HCT116 (cell line): ENCODE measurements at regions not wholly inside any gene's neighbourhood (a gene's known extent, or its start where the extent isn't known, plus 50 kb on each side); places are given as distances from the start of the nearest gene placed in this dataset.
"Not testable (repeated sequence)": the region's sequence is repeated elsewhere in the genome, so short reads cannot be mapped to it uniquely, and the experiment has no call there.

ENCODE experiments used
- ATAC-seq: fragments of 200-7000 bp; cut with Tn5 transposase; 2 replicates; pipeline ENCODE4 v1.9.1; 2020; ENCODE audit warnings: mild to moderate bottlenecking, moderate library complexity
- BruUV-seq: library from RNA; stranded (reverse); fragments of 400-500 nt; replicated peaks from 2 replicates; lab custom pipeline; 2021; lab: Mats Ljungman, UMichigan
- CTCF ChIA-PET: fragments of 300-600 bp; sonication (Branson Sonifier 250); formaldehyde crosslinking; loops from one replicate; lab custom pipeline; 2021; ENCODE audit warnings: antibody characterized with exemption; lab: Charles Lee
- POLR2A ChIA-PET: fragments of 300-600, 350-600 bp; sonication (Branson Sonifier 250); formaldehyde crosslinking; loops from one replicate; lab custom pipeline; 2021; ENCODE audit warnings: antibody characterized with exemption; lab: Charles Lee
- RAD21 ChIA-PET, 2 experiments: fragments of 300-600 bp; sonication (Branson Sonifier 250); formaldehyde crosslinking; loops; one replicate each; lab custom pipeline; 2023; ENCODE audit warnings: low total read pairs in 2 of 2; ENCODE audit not compliant: uncharacterized antibody in 2 of 2, unreplicated experiment in 2 of 2, low non-redundant PET in 1 of 2; lab: Charles Lee
- DNase-seq: peaks from one replicate; pipeline ENCODE4 v3.0.0-alpha.2; 2010; ENCODE audit warnings: low read depth, low spot score
- H2AFZ ChIP-seq: fragments of 200-600 bp; shearing (Covaris generic), sonication (generic); 2 replicates; pipeline ENCODE4 v1.6.1; 2017; ENCODE audit warnings: low read depth, mixed run types, mixed read lengths, antibody characterized with exemption, low read length; ENCODE audit not compliant: poor library complexity, severe bottlenecking
- H3K27ac ChIP-seq: 2 replicates; pipeline ENCODE4 v1.5.1; 2012; ENCODE audit warnings: low read depth, low read length
- H3K27me3 ChIP-seq: fragments of 200-600 bp; sonication (generic); 2 replicates; pipeline ENCODE4 v1.6.1; 2016; ENCODE audit warnings: mixed run types, low read length, mixed read lengths; ENCODE audit not compliant: insufficient read depth
- H3K36me3 ChIP-seq, 2 experiments: fragments of 200-500 bp in 1 of 2; fragments of 200-600 bp in 1 of 2; sonication (Bioruptor generic) in 1 of 2; sonication (generic) in 1 of 2; 2 replicates each; pipeline versions ENCODE4 v1.5.1 to v1.6.1; 2014 to 2016; ENCODE audit warnings: low read length in 2 of 2, inconsistent platforms in 1 of 2, mixed read lengths in 1 of 2, mixed run types in 1 of 2; ENCODE audit not compliant: insufficient read depth in 2 of 2, control insufficient read depth in 1 of 2
- H3K4me1 ChIP-seq, 2 experiments: fragments of 200-600 bp in 1 of 2; sonication (generic) in 1 of 2; 2 replicates each; pipeline versions ENCODE4 v1.5.1 to v1.6.1; 2012 to 2017; ENCODE audit warnings: low read length in 2 of 2, inconsistent platforms in 1 of 2, mild to moderate bottlenecking in 1 of 2, mixed read lengths in 1 of 2, mixed run types in 1 of 2, moderate library complexity in 1 of 2; ENCODE audit not compliant: insufficient read depth in 2 of 2, control insufficient read depth in 1 of 2
- H3K4me2 ChIP-seq: fragments of 200-600 bp; sonication (generic); 2 replicates; pipeline ENCODE4 v1.6.1; 2017; ENCODE audit warnings: mixed run types, low read length, mixed read lengths
- H3K4me3 ChIP-seq, 2 experiments: fragments of 200-600 bp in 1 of 2; sonication (generic) in 1 of 2; replicated peaks in 1 of 2; 2 replicates each; pipeline ENCODE4 v1.5.1; 2011 to 2016; ENCODE audit warnings: low read length in 2 of 2, control low read depth in 1 of 2, low read depth in 1 of 2, mild to moderate bottlenecking in 1 of 2, mixed read lengths in 1 of 2, mixed run types in 1 of 2
- H3K79me2 ChIP-seq: fragments of 200-600 bp; sonication (generic); 2 replicates; pipeline ENCODE4 v1.6.1; 2017; ENCODE audit warnings: mild to moderate bottlenecking, mixed run types, low read length, moderate library complexity, mixed read lengths; ENCODE audit not compliant: insufficient read depth
- H3K9ac ChIP-seq: fragments of 200-600 bp; sonication (generic); 2 replicates; pipeline ENCODE4 v1.6.1; 2016; ENCODE audit warnings: low read length, mixed read lengths
- H3K9me2 ChIP-seq: fragments of 200-600 bp; sonication (generic), shearing (Covaris generic); 2 replicates; pipeline ENCODE4 v1.6.1; 2017; ENCODE audit warnings: mixed run types, mild to moderate bottlenecking, moderate library complexity; ENCODE audit not compliant: insufficient read depth
- H3K9me3 ChIP-seq, 2 experiments: fragments of 200-500 bp in 1 of 2; fragments of 200-600 bp in 1 of 2; sonication (Bioruptor generic) in 1 of 2; sonication (generic) in 1 of 2; 2 replicates each; pipeline ENCODE4 v1.6.1; 2014 to 2017; ENCODE audit warnings: low read length in 2 of 2, mixed read lengths in 2 of 2, inconsistent platforms in 1 of 2, low read depth in 1 of 2, mild to moderate bottlenecking in 1 of 2, mixed run types in 1 of 2, moderate library complexity in 1 of 2; ENCODE audit not compliant: control insufficient read depth in 1 of 2, insufficient read depth in 1 of 2
- H4K20me1 ChIP-seq: fragments of 200-600 bp; sonication (generic), shearing (Covaris generic); 2 replicates; pipeline ENCODE4 v1.6.1; 2017; ENCODE audit warnings: mixed run types, mild to moderate bottlenecking, moderate library complexity; ENCODE audit not compliant: insufficient read depth
- CBX3 ChIP-seq: IDR thresholded peaks from 2 replicates; pipeline ENCODE4 v1.6.1; 2012; ENCODE audit warnings: low read depth
- CEBPB ChIP-seq: IDR thresholded peaks from 2 replicates; pipeline ENCODE4 v1.6.1; 2012; ENCODE audit warnings: low read depth
- EGR1 ChIP-seq: IDR thresholded peaks from 2 replicates; pipeline ENCODE4 v1.6.1; 2012; ENCODE audit warnings: low read depth
- FOSL1 ChIP-seq: IDR thresholded peaks from 2 replicates; pipeline ENCODE4 v1.6.1; 2012; ENCODE audit warnings: low read depth
- JUND ChIP-seq: IDR thresholded peaks from 2 replicates; pipeline ENCODE4 v1.6.1; 2012
- POLR2A ChIP-seq: IDR thresholded peaks from 2 replicates; pipeline ENCODE4 v1.7.0; 2011; ENCODE audit warnings: borderline replicate concordance; ENCODE audit not compliant: insufficient read depth, insufficient read length; ENCODE audit errors: extremely low read depth
- RAD21 ChIP-seq: IDR thresholded peaks from 2 replicates; pipeline ENCODE4 v1.6.1; 2012; ENCODE audit warnings: low read depth, mild to moderate bottlenecking
- SIN3A ChIP-seq: IDR thresholded peaks from 2 replicates; pipeline ENCODE4 v1.6.1; 2012; ENCODE audit warnings: low read depth
- SRF ChIP-seq: IDR thresholded peaks from 2 replicates; pipeline ENCODE4 v1.6.1; 2012; ENCODE audit warnings: low read depth
- TCF7L2 ChIP-seq: IDR thresholded peaks from 2 replicates; pipeline ENCODE4 v1.7.0; 2011; ENCODE audit warnings: borderline replicate concordance, inconsistent platforms; ENCODE audit not compliant: insufficient read depth, insufficient read length; ENCODE audit errors: extremely low read depth
- intact Hi-C: fragments of 100-400 bp; cut with micrococcal nuclease; formaldehyde crosslinking; loops from 2 replicates; pipeline ENCODE4 v1.10.0; 2022
- TF ChIP-seq, protein P1 (sequence below): IDR thresholded peaks from 2 replicates; pipeline ENCODE4 v1.6.1; 2012; ENCODE audit warnings: low read depth
- TF ChIP-seq, protein P2 (sequence below): IDR thresholded peaks from 2 replicates; pipeline ENCODE4 v1.6.1; 2012
- TF ChIP-seq, protein P3 (sequence below), 3 experiments: fragments of 200-600 bp in 1 of 3; sonication (generic) in 1 of 3; IDR thresholded peaks in 2 of 3; conservative IDR thresholded peaks in 1 of 3; 2 replicates each; pipeline ENCODE4 v1.5.1; 2012 to 2017; ENCODE audit warnings: low read depth in 2 of 3, low read length in 2 of 3, antibody characterized with exemption in 1 of 3, borderline replicate concordance in 1 of 3, control low read depth in 1 of 3, mild to moderate bottlenecking in 1 of 3, mixed read lengths in 1 of 3, mixed run types in 1 of 3, moderate library complexity in 1 of 3; ENCODE audit not compliant: insufficient read depth in 1 of 3
- TF ChIP-seq, protein P4 (sequence below): IDR thresholded peaks from 2 replicates; pipeline ENCODE4 v1.6.1; 2011; ENCODE audit warnings: mild to moderate bottlenecking, low read length, moderate library complexity; ENCODE audit not compliant: insufficient replicate concordance; ENCODE audit errors: extremely low read depth
- TF ChIP-seq, protein P5 (sequence below): IDR thresholded peaks from 2 replicates; pipeline ENCODE4 v1.6.1; 2012

DNA sequence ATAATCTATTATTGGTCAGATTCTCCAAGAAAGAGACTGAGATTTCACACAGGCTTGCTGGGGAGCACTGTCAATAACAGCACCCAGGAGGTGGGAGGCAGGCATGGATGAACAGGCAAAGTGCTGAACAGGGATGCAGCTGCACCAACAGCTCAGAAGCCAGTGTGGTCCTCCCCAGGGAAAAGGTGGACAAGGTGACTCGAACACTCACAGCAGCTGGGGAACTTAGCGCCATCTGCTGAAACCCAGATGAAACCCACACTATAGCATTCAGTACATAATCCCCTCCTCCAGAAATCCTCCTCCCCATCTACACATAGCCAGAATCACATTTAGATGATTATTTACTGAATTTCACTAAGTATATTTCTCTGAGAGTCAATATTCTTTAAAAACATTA is 255.2 kb upstream of the WSB1 start:
- Histone ChIP-seq H3K36me3 (no peaks in the 10 kb centered on the region), H2AFZ (no peak overlapping the region), H4K20me1 (no peaks in the 10 kb centered on the region)
- TF ChIP-seq RAD21: peak; percentile 18; the same call in 1 of the 2 replicates
- TF ChIP-seq, protein P1, sequence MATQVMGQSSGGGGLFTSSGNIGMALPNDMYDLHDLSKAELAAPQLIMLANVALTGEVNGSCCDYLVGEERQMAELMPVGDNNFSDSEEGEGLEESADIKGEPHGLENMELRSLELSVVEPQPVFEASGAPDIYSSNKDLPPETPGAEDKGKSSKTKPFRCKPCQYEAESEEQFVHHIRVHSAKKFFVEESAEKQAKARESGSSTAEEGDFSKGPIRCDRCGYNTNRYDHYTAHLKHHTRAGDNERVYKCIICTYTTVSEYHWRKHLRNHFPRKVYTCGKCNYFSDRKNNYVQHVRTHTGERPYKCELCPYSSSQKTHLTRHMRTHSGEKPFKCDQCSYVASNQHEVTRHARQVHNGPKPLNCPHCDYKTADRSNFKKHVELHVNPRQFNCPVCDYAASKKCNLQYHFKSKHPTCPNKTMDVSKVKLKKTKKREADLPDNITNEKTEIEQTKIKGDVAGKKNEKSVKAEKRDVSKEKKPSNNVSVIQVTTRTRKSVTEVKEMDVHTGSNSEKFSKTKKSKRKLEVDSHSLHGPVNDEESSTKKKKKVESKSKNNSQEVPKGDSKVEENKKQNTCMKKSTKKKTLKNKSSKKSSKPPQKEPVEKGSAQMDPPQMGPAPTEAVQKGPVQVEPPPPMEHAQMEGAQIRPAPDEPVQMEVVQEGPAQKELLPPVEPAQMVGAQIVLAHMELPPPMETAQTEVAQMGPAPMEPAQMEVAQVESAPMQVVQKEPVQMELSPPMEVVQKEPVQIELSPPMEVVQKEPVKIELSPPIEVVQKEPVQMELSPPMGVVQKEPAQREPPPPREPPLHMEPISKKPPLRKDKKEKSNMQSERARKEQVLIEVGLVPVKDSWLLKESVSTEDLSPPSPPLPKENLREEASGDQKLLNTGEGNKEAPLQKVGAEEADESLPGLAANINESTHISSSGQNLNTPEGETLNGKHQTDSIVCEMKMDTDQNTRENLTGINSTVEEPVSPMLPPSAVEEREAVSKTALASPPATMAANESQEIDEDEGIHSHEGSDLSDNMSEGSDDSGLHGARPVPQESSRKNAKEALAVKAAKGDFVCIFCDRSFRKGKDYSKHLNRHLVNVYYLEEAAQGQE: no peak
- TF ChIP-seq, protein P2, sequence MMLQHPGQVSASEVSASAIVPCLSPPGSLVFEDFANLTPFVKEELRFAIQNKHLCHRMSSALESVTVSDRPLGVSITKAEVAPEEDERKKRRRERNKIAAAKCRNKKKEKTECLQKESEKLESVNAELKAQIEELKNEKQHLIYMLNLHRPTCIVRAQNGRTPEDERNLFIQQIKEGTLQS: no peak
- TF ChIP-seq SIN3A: no peak
- TF ChIP-seq EGR1: no peak
- TF ChIP-seq, protein P3, sequence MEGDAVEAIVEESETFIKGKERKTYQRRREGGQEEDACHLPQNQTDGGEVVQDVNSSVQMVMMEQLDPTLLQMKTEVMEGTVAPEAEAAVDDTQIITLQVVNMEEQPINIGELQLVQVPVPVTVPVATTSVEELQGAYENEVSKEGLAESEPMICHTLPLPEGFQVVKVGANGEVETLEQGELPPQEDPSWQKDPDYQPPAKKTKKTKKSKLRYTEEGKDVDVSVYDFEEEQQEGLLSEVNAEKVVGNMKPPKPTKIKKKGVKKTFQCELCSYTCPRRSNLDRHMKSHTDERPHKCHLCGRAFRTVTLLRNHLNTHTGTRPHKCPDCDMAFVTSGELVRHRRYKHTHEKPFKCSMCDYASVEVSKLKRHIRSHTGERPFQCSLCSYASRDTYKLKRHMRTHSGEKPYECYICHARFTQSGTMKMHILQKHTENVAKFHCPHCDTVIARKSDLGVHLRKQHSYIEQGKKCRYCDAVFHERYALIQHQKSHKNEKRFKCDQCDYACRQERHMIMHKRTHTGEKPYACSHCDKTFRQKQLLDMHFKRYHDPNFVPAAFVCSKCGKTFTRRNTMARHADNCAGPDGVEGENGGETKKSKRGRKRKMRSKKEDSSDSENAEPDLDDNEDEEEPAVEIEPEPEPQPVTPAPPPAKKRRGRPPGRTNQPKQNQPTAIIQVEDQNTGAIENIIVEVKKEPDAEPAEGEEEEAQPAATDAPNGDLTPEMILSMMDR (IDR thresholded peaks at IDR 0.05 in 2 of 3, conservative IDR thresholded peaks at IDR 0.05 in 1 of 3; ENCODE audit: borderline replicate concordance in 1 of 3, insufficient read depth in 1 of 3, low read depth in 2 of 3, low read length in 2 of 3): peak in 2 of 3 experiments; percentile 43 to 63; a peak in 4 of 6 replicates
- no peak for TF ChIP-seq CBX3
- TF ChIP-seq FOSL1: no peak
- no peak for TF ChIP-seq CEBPB
- no peak for TF ChIP-seq JUND
- TF ChIP-seq TCF7L2: no peak
- TF ChIP-seq, protein P4, sequence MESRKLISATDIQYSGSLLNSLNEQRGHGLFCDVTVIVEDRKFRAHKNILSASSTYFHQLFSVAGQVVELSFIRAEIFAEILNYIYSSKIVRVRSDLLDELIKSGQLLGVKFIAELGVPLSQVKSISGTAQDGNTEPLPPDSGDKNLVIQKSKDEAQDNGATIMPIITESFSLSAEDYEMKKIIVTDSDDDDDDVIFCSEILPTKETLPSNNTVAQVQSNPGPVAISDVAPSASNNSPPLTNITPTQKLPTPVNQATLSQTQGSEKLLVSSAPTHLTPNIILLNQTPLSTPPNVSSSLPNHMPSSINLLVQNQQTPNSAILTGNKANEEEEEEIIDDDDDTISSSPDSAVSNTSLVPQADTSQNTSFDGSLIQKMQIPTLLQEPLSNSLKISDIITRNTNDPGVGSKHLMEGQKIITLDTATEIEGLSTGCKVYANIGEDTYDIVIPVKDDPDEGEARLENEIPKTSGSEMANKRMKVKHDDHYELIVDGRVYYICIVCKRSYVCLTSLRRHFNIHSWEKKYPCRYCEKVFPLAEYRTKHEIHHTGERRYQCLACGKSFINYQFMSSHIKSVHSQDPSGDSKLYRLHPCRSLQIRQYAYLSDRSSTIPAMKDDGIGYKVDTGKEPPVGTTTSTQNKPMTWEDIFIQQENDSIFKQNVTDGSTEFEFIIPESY: no peak
- TF ChIP-seq SRF: no peak
- TF ChIP-seq, protein P5, sequence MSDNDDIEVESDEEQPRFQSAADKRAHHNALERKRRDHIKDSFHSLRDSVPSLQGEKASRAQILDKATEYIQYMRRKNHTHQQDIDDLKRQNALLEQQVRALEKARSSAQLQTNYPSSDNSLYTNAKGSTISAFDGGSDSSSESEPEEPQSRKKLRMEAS: no peak
- no peak for TF ChIP-seq POLR2A
- TF ChIP-seq, all 23 proteins: peak for 2
- Histone ChIP-seq H3K4me3 (no peak overlapping the region), H3K9me2 (no peaks in the 10 kb centered on the region), H3K9me3 (no peaks in the 10 kb centered on the region), H3K4me2 (no peak overlapping the region), H3K9ac (no peak overlapping the region), H3K79me2 (no peaks in the 10 kb centered on the region), H3K27ac (no peak overlapping the region), H3K4me1 (no peaks in the 10 kb centered on the region), H3K27me3 (no peaks in the 10 kb centered on the region)
- CTCF ChIA-PET: no interaction called here
- ATAC-seq: peak; percentile 85
- RAD21 ChIA-PET: interaction anchor here in 1 of 2 experiments (0.7 kb wide), 1 partner anchor 10 kb away, joined by 7 read pairs; no protein-coding TSS in a partner anchor
- no TSS peak for BruUV-seq
- POLR2A ChIA-PET: no interaction called here
- DNase-seq: peak; percentile 16
- intact Hi-C loops: no loop called here

DNA sequence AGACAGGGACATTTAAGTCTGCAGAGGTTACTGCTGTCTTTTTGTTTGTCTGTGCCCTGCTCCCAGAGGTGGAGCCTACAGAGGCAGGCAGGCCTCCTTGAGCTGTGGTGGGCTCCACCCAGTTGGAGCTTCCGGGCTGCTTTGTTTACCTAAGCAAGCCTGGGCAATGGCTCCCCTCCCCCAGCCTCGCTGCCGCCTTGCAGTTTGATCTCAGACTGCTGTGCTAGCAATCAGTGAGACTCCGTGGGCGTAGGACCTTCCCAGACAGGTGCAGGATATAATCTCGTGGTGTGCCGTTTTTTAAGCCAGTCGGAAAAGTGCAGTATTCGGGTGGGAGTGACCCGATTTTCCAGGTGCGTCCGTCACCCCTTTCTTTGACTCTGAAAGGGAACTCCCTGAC is 248.9 kb upstream of the WSB1 start:
- H3K4me2 ChIP-seq, POLR2A ChIA-PET, H3K4me1 ChIP-seq, ATAC-seq, H3K9ac ChIP-seq, intact Hi-C loops, H3K9me2 ChIP-seq, H3K79me2 ChIP-seq, H3K27ac ChIP-seq, H3K36me3 ChIP-seq, H3K27me3 ChIP-seq, DNase-seq, H4K20me1 ChIP-seq, CTCF ChIA-PET, H2AFZ ChIP-seq, H3K4me3 ChIP-seq, RAD21 ChIA-PET, BruUV-seq, H3K9me3 ChIP-seq: not testable (repeated sequence)
